ENCODE measurements at regions not wholly inside any gene's neighbourhood (a gene's known extent, or its start where the extent isn't known, plus 50 kb on each side); places are given as distances from the start of the nearest gene placed in this dataset.

- no peak for TF ChIP-seq CTCF (IDR thresholded peaks at IDR 0.05; ENCODE audit: unreplicated experiment)
- Mint-ChIP-seq H3K36me3 (ENCODE audit: insufficient read depth, unreplicated experiment) (no peaks in the 10 kb centered on the region), H3K4me1 (ENCODE audit: low read depth, unreplicated experiment) (no peaks in the 10 kb centered on the region), H3K27ac (ENCODE audit: unreplicated experiment) (no peak overlapping the region), H3K27me3 (ENCODE audit: unreplicated experiment) (no peaks in the 10 kb centered on the region), H3K4me3 (ENCODE audit: low read depth, unreplicated experiment) (no peak overlapping the region), H3K9me3 (ENCODE audit: low read depth, unreplicated experiment) (peaks cover 6% of the 10 kb centered on the region)
- CTCF ChIA-PET = no interaction called here
- no peak for DNase-seq
- no TSS peak for BruUV-seq (replicated peaks)
- intact Hi-C loops (cut with micrococcal nuclease; ENCODE audit: unreplicated experiment) = no loop called here
These were observed 160.3 kb downstream of the OR13H1 start for GRCh38 chrX:131704136-131704695.

- CTCF ChIA-PET = no interaction called here
- no peak overlapping the region for H3K4me3 Mint-ChIP-seq (ENCODE audit: low read depth, unreplicated experiment)
- no peaks in the 10 kb centered on the region for H3K36me3 Mint-ChIP-seq (ENCODE audit: insufficient read depth, unreplicated experiment)
- no peaks in the 10 kb centered on the region for H3K27me3 Mint-ChIP-seq (ENCODE audit: unreplicated experiment)
- DNase-seq = no peak
- TF ChIP-seq CTCF (IDR thresholded peaks at IDR 0.05; ENCODE audit: unreplicated experiment) = no peak
- H3K4me1 Mint-ChIP-seq (ENCODE audit: low read depth, unreplicated experiment) = no peaks in the 10 kb centered on the region
- H3K9me3 Mint-ChIP-seq (ENCODE audit: low read depth, unreplicated experiment) = peaks cover 15% of the 10 kb centered on the region
- intact Hi-C loops (cut with micrococcal nuclease; ENCODE audit: unreplicated experiment) = no loop called here
- no peak overlapping the region for H3K27ac Mint-ChIP-seq (ENCODE audit: unreplicated experiment)
- no TSS peak for BruUV-seq (replicated peaks)
These were observed 165.7 kb downstream of the OR13H1 start for GRCh38 chrX:131709553-131709952.

- peaks cover 17% of the 10 kb centered on the region for H3K9me3 Mint-ChIP-seq (ENCODE audit: low read depth, unreplicated experiment)
These were observed 167.6 kb downstream of the OR13H1 start for GRCh38 chrX:131711478-131711867.

GRCh38 chrX:131723646-131724045 is 179.8 kb downstream of the OR13H1 start:
- Mint-ChIP-seq H3K27me3 (ENCODE audit: unreplicated experiment) (no peaks in the 10 kb centered on the region), H3K27ac (ENCODE audit: unreplicated experiment) (no peak overlapping the region), H3K9me3 (ENCODE audit: low read depth, unreplicated experiment) (peaks cover 4% of the 10 kb centered on the region), H3K4me1 (ENCODE audit: low read depth, unreplicated experiment) (no peaks in the 10 kb centered on the region), H3K36me3 (ENCODE audit: insufficient read depth, unreplicated experiment) (no peaks in the 10 kb centered on the region), H3K4me3 (ENCODE audit: low read depth, unreplicated experiment) (no peak overlapping the region)
- no peak for DNase-seq
- no peak for TF ChIP-seq CTCF (IDR thresholded peaks at IDR 0.05; ENCODE audit: unreplicated experiment)
- BruUV-seq (replicated peaks) = no TSS peak
- intact Hi-C loops (cut with micrococcal nuclease; ENCODE audit: unreplicated experiment) = no loop called here
- CTCF ChIA-PET = no interaction called here

More at GRCh38 chrX:131711478-131711867, 167.6 kb downstream of the OR13H1 start:
- Mint-ChIP-seq H3K27ac (ENCODE audit: unreplicated experiment) (no peak overlapping the region), H3K27me3 (ENCODE audit: unreplicated experiment) (no peaks in the 10 kb centered on the region), H3K4me1 (ENCODE audit: low read depth, unreplicated experiment) (no peaks in the 10 kb centered on the region), H3K4me3 (ENCODE audit: low read depth, unreplicated experiment) (no peak overlapping the region), H3K36me3 (ENCODE audit: insufficient read depth, unreplicated experiment) (no peaks in the 10 kb centered on the region)
- DNase-seq = no peak
- intact Hi-C loops (cut with micrococcal nuclease; ENCODE audit: unreplicated experiment) = no loop called here
- TF ChIP-seq CTCF (IDR thresholded peaks at IDR 0.05; ENCODE audit: unreplicated experiment) = no peak
- no TSS peak for BruUV-seq (replicated peaks)
- CTCF ChIA-PET = no interaction called here

Data from Calu3 (cell line).